HCT116 (cell line): ENCODE measurements at regions not wholly inside any gene's neighbourhood (a gene's known extent, or its start where the extent isn't known, plus 50 kb on each side); places are given as distances from the start of the nearest gene placed in this dataset.

Experiments
- ATAC-seq: fragments of 200-7000 bp; cut with Tn5 transposase; 2 replicates; pipeline ENCODE4 v1.9.1; 2020; ENCODE audit warnings: mild to moderate bottlenecking, moderate library complexity
- BruUV-seq: library from RNA; stranded (reverse); fragments of 400-500 nt; replicated peaks from 2 replicates; lab custom pipeline; 2021; lab: Mats Ljungman, UMichigan
- CTCF ChIA-PET: fragments of 300-600 bp; sonication (Branson Sonifier 250); formaldehyde crosslinking; loops from one replicate; lab custom pipeline; 2021; ENCODE audit warnings: antibody characterized with exemption; lab: Charles Lee
- POLR2A ChIA-PET: fragments of 300-600, 350-600 bp; sonication (Branson Sonifier 250); formaldehyde crosslinking; loops from one replicate; lab custom pipeline; 2021; ENCODE audit warnings: antibody characterized with exemption; lab: Charles Lee
- RAD21 ChIA-PET, 2 experiments: fragments of 300-600 bp; sonication (Branson Sonifier 250); formaldehyde crosslinking; loops; one replicate each; lab custom pipeline; 2023; ENCODE audit warnings: low total read pairs in 2 of 2; ENCODE audit not compliant: uncharacterized antibody in 2 of 2, unreplicated experiment in 2 of 2, low non-redundant PET in 1 of 2; lab: Charles Lee
- DNase-seq: peaks from one replicate; pipeline ENCODE4 v3.0.0-alpha.2; 2010; ENCODE audit warnings: low read depth, low spot score
- H2AFZ ChIP-seq: fragments of 200-600 bp; shearing (Covaris generic), sonication (generic); 2 replicates; pipeline ENCODE4 v1.6.1; 2017; ENCODE audit warnings: low read depth, mixed run types, mixed read lengths, antibody characterized with exemption, low read length; ENCODE audit not compliant: poor library complexity, severe bottlenecking
- H3K27ac ChIP-seq: 2 replicates; pipeline ENCODE4 v1.5.1; 2012; ENCODE audit warnings: low read depth, low read length
- H3K27me3 ChIP-seq: fragments of 200-600 bp; sonication (generic); 2 replicates; pipeline ENCODE4 v1.6.1; 2016; ENCODE audit warnings: mixed run types, low read length, mixed read lengths; ENCODE audit not compliant: insufficient read depth
- H3K36me3 ChIP-seq, 2 experiments: fragments of 200-500 bp in 1 of 2; fragments of 200-600 bp in 1 of 2; sonication (Bioruptor generic) in 1 of 2; sonication (generic) in 1 of 2; 2 replicates each; pipeline versions ENCODE4 v1.5.1 to v1.6.1; 2014 to 2016; ENCODE audit warnings: low read length in 2 of 2, inconsistent platforms in 1 of 2, mixed read lengths in 1 of 2, mixed run types in 1 of 2; ENCODE audit not compliant: insufficient read depth in 2 of 2, control insufficient read depth in 1 of 2
- H3K4me1 ChIP-seq, 2 experiments: fragments of 200-600 bp in 1 of 2; sonication (generic) in 1 of 2; 2 replicates each; pipeline versions ENCODE4 v1.5.1 to v1.6.1; 2012 to 2017; ENCODE audit warnings: low read length in 2 of 2, inconsistent platforms in 1 of 2, mild to moderate bottlenecking in 1 of 2, mixed read lengths in 1 of 2, mixed run types in 1 of 2, moderate library complexity in 1 of 2; ENCODE audit not compliant: insufficient read depth in 2 of 2, control insufficient read depth in 1 of 2
- H3K4me2 ChIP-seq: fragments of 200-600 bp; sonication (generic); 2 replicates; pipeline ENCODE4 v1.6.1; 2017; ENCODE audit warnings: mixed run types, low read length, mixed read lengths
- H3K4me3 ChIP-seq, 2 experiments: fragments of 200-600 bp in 1 of 2; sonication (generic) in 1 of 2; replicated peaks in 1 of 2; 2 replicates each; pipeline ENCODE4 v1.5.1; 2011 to 2016; ENCODE audit warnings: low read length in 2 of 2, control low read depth in 1 of 2, low read depth in 1 of 2, mild to moderate bottlenecking in 1 of 2, mixed read lengths in 1 of 2, mixed run types in 1 of 2
- H3K79me2 ChIP-seq: fragments of 200-600 bp; sonication (generic); 2 replicates; pipeline ENCODE4 v1.6.1; 2017; ENCODE audit warnings: mild to moderate bottlenecking, mixed run types, low read length, moderate library complexity, mixed read lengths; ENCODE audit not compliant: insufficient read depth
- H3K9ac ChIP-seq: fragments of 200-600 bp; sonication (generic); 2 replicates; pipeline ENCODE4 v1.6.1; 2016; ENCODE audit warnings: low read length, mixed read lengths
- H3K9me2 ChIP-seq: fragments of 200-600 bp; sonication (generic), shearing (Covaris generic); 2 replicates; pipeline ENCODE4 v1.6.1; 2017; ENCODE audit warnings: mixed run types, mild to moderate bottlenecking, moderate library complexity; ENCODE audit not compliant: insufficient read depth
- H3K9me3 ChIP-seq, 2 experiments: fragments of 200-500 bp in 1 of 2; fragments of 200-600 bp in 1 of 2; sonication (Bioruptor generic) in 1 of 2; sonication (generic) in 1 of 2; 2 replicates each; pipeline ENCODE4 v1.6.1; 2014 to 2017; ENCODE audit warnings: low read length in 2 of 2, mixed read lengths in 2 of 2, inconsistent platforms in 1 of 2, low read depth in 1 of 2, mild to moderate bottlenecking in 1 of 2, mixed run types in 1 of 2, moderate library complexity in 1 of 2; ENCODE audit not compliant: control insufficient read depth in 1 of 2, insufficient read depth in 1 of 2
- H4K20me1 ChIP-seq: fragments of 200-600 bp; sonication (generic), shearing (Covaris generic); 2 replicates; pipeline ENCODE4 v1.6.1; 2017; ENCODE audit warnings: mixed run types, mild to moderate bottlenecking, moderate library complexity; ENCODE audit not compliant: insufficient read depth
- CEBPB ChIP-seq: IDR thresholded peaks from 2 replicates; pipeline ENCODE4 v1.6.1; 2012; ENCODE audit warnings: low read depth
- CTCF ChIP-seq, 3 experiments: fragments of 200-600 bp in 1 of 3; sonication (generic) in 1 of 3; IDR thresholded peaks in 2 of 3; conservative IDR thresholded peaks in 1 of 3; 2 replicates each; pipeline ENCODE4 v1.5.1; 2012 to 2017; ENCODE audit warnings: low read depth in 2 of 3, low read length in 2 of 3, antibody characterized with exemption in 1 of 3, borderline replicate concordance in 1 of 3, control low read depth in 1 of 3, mild to moderate bottlenecking in 1 of 3, mixed read lengths in 1 of 3, mixed run types in 1 of 3, moderate library complexity in 1 of 3; ENCODE audit not compliant: insufficient read depth in 1 of 3
- EGR1 ChIP-seq: IDR thresholded peaks from 2 replicates; pipeline ENCODE4 v1.6.1; 2012; ENCODE audit warnings: low read depth
- ELF1 ChIP-seq: IDR thresholded peaks from 2 replicates; pipeline ENCODE4 v1.6.1; 2012; ENCODE audit warnings: low read depth, borderline replicate concordance
- EZH2 ChIP-seq: fragments of 200-600 bp; sonication (generic); IDR thresholded peaks from 2 replicates; pipeline ENCODE4 v1.6.1; 2017; ENCODE audit warnings: antibody characterized with exemption, mixed run types
- EZH2phosphoT487 ChIP-seq: fragments of 200-600 bp; IDR thresholded peaks from 2 replicates; pipeline ENCODE4 v1.6.1; 2018; ENCODE audit warnings: antibody characterized with exemption, borderline replicate concordance
- FOSL1 ChIP-seq: IDR thresholded peaks from 2 replicates; pipeline ENCODE4 v1.6.1; 2012; ENCODE audit warnings: low read depth
- JUND ChIP-seq: IDR thresholded peaks from 2 replicates; pipeline ENCODE4 v1.6.1; 2012
- MAX ChIP-seq: IDR thresholded peaks from 2 replicates; pipeline ENCODE4 v1.6.1; 2012
- POLR2A ChIP-seq: IDR thresholded peaks from 2 replicates; pipeline ENCODE4 v1.7.0; 2011; ENCODE audit warnings: borderline replicate concordance; ENCODE audit not compliant: insufficient read depth, insufficient read length; ENCODE audit errors: extremely low read depth
- POLR2AphosphoS5 ChIP-seq: IDR thresholded peaks from 2 replicates; pipeline ENCODE4 v1.6.1; 2011; ENCODE audit warnings: mild to moderate bottlenecking, low read depth, low read length, moderate library complexity
- REST ChIP-seq: IDR thresholded peaks from 2 replicates; pipeline ENCODE4 v1.6.1; 2012; ENCODE audit warnings: low read depth
- ZNF274 ChIP-seq: fragments of 200-500 bp; sonication (Bioruptor generic); IDR thresholded peaks from 2 replicates; pipeline ENCODE4 v1.6.1; 2014; ENCODE audit warnings: mild to moderate bottlenecking, low read depth, low read length, inconsistent platforms
- intact Hi-C: fragments of 100-400 bp; cut with micrococcal nuclease; formaldehyde crosslinking; loops from 2 replicates; pipeline ENCODE4 v1.10.0; 2022
- TF ChIP-seq, protein P1 (sequence below): IDR thresholded peaks from 2 replicates; pipeline ENCODE4 v1.6.1; 2011; ENCODE audit warnings: mild to moderate bottlenecking, low read length, moderate library complexity; ENCODE audit not compliant: insufficient replicate concordance; ENCODE audit errors: extremely low read depth

DNA sequence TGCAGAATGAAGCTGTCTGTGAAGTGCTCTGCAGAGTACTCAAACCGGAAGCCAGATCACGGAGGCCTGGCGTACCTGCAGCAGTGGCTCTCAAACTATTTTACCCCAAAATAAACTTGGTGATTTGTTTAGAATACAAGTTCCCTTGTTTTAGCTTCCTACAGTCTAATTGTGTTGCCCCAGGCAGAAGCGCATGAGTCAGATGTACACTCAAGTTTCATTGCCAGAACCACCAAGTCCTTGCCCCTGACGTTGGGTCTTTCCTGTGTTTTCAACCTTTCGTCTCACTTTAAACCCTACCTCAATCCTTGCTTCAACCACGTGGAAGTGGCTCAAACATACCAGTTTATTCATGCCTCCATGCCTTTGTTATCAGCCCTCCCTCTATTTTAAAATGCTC, 66.2 kb upstream of the SLC7A11 start:
- Histone ChIP-seq H3K27me3 (no peaks in the 10 kb centered on the region), H3K4me3 (no peak overlapping the region), H3K4me2 (no peak overlapping the region), H3K9me2 (no peaks in the 10 kb centered on the region), H3K4me1 (no peaks in the 10 kb centered on the region), H3K9me3 (no peaks in the 10 kb centered on the region), H3K9ac (no peak overlapping the region), H3K27ac (no peak overlapping the region), H2AFZ (no peak overlapping the region), H3K36me3 (no peaks in the 10 kb centered on the region), H3K79me2 (no peaks in the 10 kb centered on the region), H4K20me1 (no peaks in the 10 kb centered on the region)
- intact Hi-C loops: no loop called here
- DNase-seq (no peak), ATAC-seq (no peak)
- CTCF ChIA-PET: no interaction called here
- RAD21 ChIA-PET: no interaction called here
- POLR2A ChIA-PET: no interaction called here
- TF ChIP-seq FOSL1: no peak
- no peak for TF ChIP-seq CEBPB
- no peak for TF ChIP-seq REST
- TF ChIP-seq MAX: no peak
- no peak for TF ChIP-seq ELF1
- TF ChIP-seq EZH2: no peak
- BruUV-seq: no TSS peak

GRCh38 chr4:138307319-138307718, 65.2 kb upstream of the SLC7A11 start:
- DNase-seq (no peak), ATAC-seq (no peak)
- ChIA-PET RAD21 (no interaction called here), CTCF (no interaction called here), POLR2A (no interaction called here)
- H4K20me1 ChIP-seq: no peaks in the 10 kb centered on the region
- H3K4me1 ChIP-seq: no peaks in the 10 kb centered on the region
- no peak overlapping the region for H2AFZ ChIP-seq
- no peaks in the 10 kb centered on the region for H3K79me2 ChIP-seq
- no peak overlapping the region for H3K4me2 ChIP-seq
- H3K9ac ChIP-seq: no peak overlapping the region
- intact Hi-C loops: no loop called here
- H3K36me3 ChIP-seq: no peaks in the 10 kb centered on the region
- no peak overlapping the region for H3K27ac ChIP-seq
- no peaks in the 10 kb centered on the region for H3K27me3 ChIP-seq
- no peak overlapping the region for H3K4me3 ChIP-seq
- H3K9me3 ChIP-seq: no peaks in the 10 kb centered on the region
- H3K9me2 ChIP-seq: no peaks in the 10 kb centered on the region
- BruUV-seq: no TSS peak
- no peak for TF ChIP-seq CTCF (IDR thresholded peaks at IDR 0.05 in 2 of 3, conservative IDR thresholded peaks at IDR 0.05 in 1 of 3; ENCODE audit: borderline replicate concordance in 1 of 3, insufficient read depth in 1 of 3, low read depth in 2 of 3, low read length in 2 of 3)
- TF ChIP-seq, protein P1, sequence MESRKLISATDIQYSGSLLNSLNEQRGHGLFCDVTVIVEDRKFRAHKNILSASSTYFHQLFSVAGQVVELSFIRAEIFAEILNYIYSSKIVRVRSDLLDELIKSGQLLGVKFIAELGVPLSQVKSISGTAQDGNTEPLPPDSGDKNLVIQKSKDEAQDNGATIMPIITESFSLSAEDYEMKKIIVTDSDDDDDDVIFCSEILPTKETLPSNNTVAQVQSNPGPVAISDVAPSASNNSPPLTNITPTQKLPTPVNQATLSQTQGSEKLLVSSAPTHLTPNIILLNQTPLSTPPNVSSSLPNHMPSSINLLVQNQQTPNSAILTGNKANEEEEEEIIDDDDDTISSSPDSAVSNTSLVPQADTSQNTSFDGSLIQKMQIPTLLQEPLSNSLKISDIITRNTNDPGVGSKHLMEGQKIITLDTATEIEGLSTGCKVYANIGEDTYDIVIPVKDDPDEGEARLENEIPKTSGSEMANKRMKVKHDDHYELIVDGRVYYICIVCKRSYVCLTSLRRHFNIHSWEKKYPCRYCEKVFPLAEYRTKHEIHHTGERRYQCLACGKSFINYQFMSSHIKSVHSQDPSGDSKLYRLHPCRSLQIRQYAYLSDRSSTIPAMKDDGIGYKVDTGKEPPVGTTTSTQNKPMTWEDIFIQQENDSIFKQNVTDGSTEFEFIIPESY: no peak
- no peak for TF ChIP-seq EZH2
- TF ChIP-seq EZH2phosphoT487: no peak
- no peak for TF ChIP-seq POLR2A
- TF ChIP-seq FOSL1: no peak
- TF ChIP-seq JUND: no peak
- no peak for TF ChIP-seq POLR2AphosphoS5
- no peak for TF ChIP-seq EGR1
- no peak for TF ChIP-seq ELF1
- no peak for TF ChIP-seq CEBPB
- no peak for TF ChIP-seq ZNF274
